ENCODE measurements at regions not wholly inside any gene's neighbourhood (a gene's known extent, or its start where the extent isn't known, plus 50 kb on each side); places are given as distances from the start of the nearest gene placed in this dataset.
"Not testable (repeated sequence)": the region's sequence is repeated elsewhere in the genome, so short reads cannot be mapped to it uniquely, and the experiment has no call there.

GRCh38 chr12:27861428-27862167, 81.6 kb upstream of the MANSC4 start:
- Histone ChIP-seq H4K20me1 (ENCODE audit: insufficient read depth) (no peaks in the 10 kb centered on the region), H3K27ac (ENCODE audit: low read depth in 2 of 2, low read length in 1 of 2) (no peak overlapping the region), H3K4me3 (ENCODE audit: low read depth in 2 of 2, low read length in 1 of 2) (no peak overlapping the region), H2AFZ (ENCODE audit: low read depth) (no peak overlapping the region), H3K9me2 (no peaks in the 10 kb centered on the region), H3K36me3 (replicated peaks in 1 of 2; ENCODE audit: control insufficient read depth in 1 of 2, insufficient read depth in 2 of 2, low read length in 1 of 2) (no peaks in the 10 kb centered on the region), H3K9me3 (no peaks in the 10 kb centered on the region), H3K4me1 (ENCODE audit: control insufficient read depth in 1 of 2, insufficient read depth in 2 of 2, low read depth in 1 of 2, low read length in 1 of 2) (peaks cover 6 to 20% of the 10 kb centered on the region in 2 experiments; a peak in 2 of 4 replicates), H3K27me3 (ENCODE audit: insufficient read depth) (no peaks in the 10 kb centered on the region), H3K4me2 (no peak overlapping the region), H3F3A (replicated peaks; ENCODE audit: insufficient read depth) (peaks cover 11% of the 10 kb centered on the region), H3K9ac (no peak overlapping the region), H3K79me2 (ENCODE audit: insufficient read depth) (no peaks in the 10 kb centered on the region)
- CTCF ChIA-PET = interaction anchor here (1.1 kb wide), 1 partner anchor 40 kb away, joined by 3 read pairs; no protein-coding TSS in a partner anchor
- POLR2A ChIA-PET = no interaction called here
- TF ChIP-seq RFX5 (IDR thresholded peaks at IDR 0.05; ENCODE audit: low read length) (no peak), MAX (IDR thresholded peaks at IDR 0.05; ENCODE audit: low read depth) (no peak), REST (IDR thresholded peaks at IDR 0.05; ENCODE audit: low read depth, low read length) (no peak), EZH2phosphoT487 (IDR thresholded peaks at IDR 0.05; ENCODE audit: borderline replicate concordance, low read depth) (no peak)
- whole genome bisulfite sequencing (ENCODE audit: low lambda C conversion rate) = 82% methylated on average over 8 of the region's 8 CpGs
- no peak for DNase-seq

GRCh38 chr12:27859648-27860047, 79.6 kb upstream of the MANSC4 start:
- Histone ChIP-seq H3K36me3 (replicated peaks in 1 of 2; ENCODE audit: control insufficient read depth in 1 of 2, insufficient read depth in 2 of 2, low read length in 1 of 2) (no peaks in the 10 kb centered on the region), H3K27me3 (ENCODE audit: insufficient read depth) (no peaks in the 10 kb centered on the region), H3K4me3 (ENCODE audit: low read depth in 2 of 2, low read length in 1 of 2) (no peak overlapping the region), H3F3A (replicated peaks; ENCODE audit: insufficient read depth) (peaks cover 3% of the 10 kb centered on the region), H3K9me2 (no peaks in the 10 kb centered on the region), H3K79me2 (ENCODE audit: insufficient read depth) (no peaks in the 10 kb centered on the region), H4K20me1 (ENCODE audit: insufficient read depth) (no peaks in the 10 kb centered on the region), H2AFZ (ENCODE audit: low read depth) (no peak overlapping the region), H3K9me3 (no peaks in the 10 kb centered on the region), H3K9ac (no peak overlapping the region), H3K27ac (ENCODE audit: low read depth in 2 of 2, low read length in 1 of 2) (no peak overlapping the region), H3K4me1 (ENCODE audit: control insufficient read depth in 1 of 2, insufficient read depth in 2 of 2, low read depth in 1 of 2, low read length in 1 of 2) (peaks cover 2 to 6% of the 10 kb centered on the region in 2 experiments; a peak in 1 of 4 replicates), H3K4me2 (no peak overlapping the region)
- ChIA-PET POLR2A (no interaction called here), CTCF (no interaction called here)
- DNase-seq = no peak
- no peak for TF ChIP-seq NFIC (IDR thresholded peaks at IDR 0.05; ENCODE audit: borderline replicate concordance)
- TF ChIP-seq, protein P1, sequence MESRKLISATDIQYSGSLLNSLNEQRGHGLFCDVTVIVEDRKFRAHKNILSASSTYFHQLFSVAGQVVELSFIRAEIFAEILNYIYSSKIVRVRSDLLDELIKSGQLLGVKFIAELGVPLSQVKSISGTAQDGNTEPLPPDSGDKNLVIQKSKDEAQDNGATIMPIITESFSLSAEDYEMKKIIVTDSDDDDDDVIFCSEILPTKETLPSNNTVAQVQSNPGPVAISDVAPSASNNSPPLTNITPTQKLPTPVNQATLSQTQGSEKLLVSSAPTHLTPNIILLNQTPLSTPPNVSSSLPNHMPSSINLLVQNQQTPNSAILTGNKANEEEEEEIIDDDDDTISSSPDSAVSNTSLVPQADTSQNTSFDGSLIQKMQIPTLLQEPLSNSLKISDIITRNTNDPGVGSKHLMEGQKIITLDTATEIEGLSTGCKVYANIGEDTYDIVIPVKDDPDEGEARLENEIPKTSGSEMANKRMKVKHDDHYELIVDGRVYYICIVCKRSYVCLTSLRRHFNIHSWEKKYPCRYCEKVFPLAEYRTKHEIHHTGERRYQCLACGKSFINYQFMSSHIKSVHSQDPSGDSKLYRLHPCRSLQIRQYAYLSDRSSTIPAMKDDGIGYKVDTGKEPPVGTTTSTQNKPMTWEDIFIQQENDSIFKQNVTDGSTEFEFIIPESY (IDR thresholded peaks at IDR 0.05; ENCODE audit: borderline replicate concordance, low read depth) = no peak
- WGBS (ENCODE audit: low lambda C conversion rate) = 77% methylated on average over 3 of the region's 4 CpGs

GRCh38 chr12:27857006-27857405, 77.0 kb upstream of the MANSC4 start:
- H2AFZ ChIP-seq (ENCODE audit: low read depth); POLR2A ChIA-PET; H3K27ac ChIP-seq (ENCODE audit: low read depth in 2 of 2, low read length in 1 of 2); H3K27me3 ChIP-seq (ENCODE audit: insufficient read depth); H3K9me3 ChIP-seq; DNase-seq; H3K36me3 ChIP-seq (replicated peaks in 1 of 2; ENCODE audit: control insufficient read depth in 1 of 2, insufficient read depth in 2 of 2, low read length in 1 of 2); H3K9ac ChIP-seq; H3K9me2 ChIP-seq; H3K4me3 ChIP-seq (ENCODE audit: low read depth in 2 of 2, low read length in 1 of 2); CTCF ChIA-PET; H3F3A ChIP-seq (replicated peaks; ENCODE audit: insufficient read depth); H3K4me2 ChIP-seq; H3K79me2 ChIP-seq (ENCODE audit: insufficient read depth); H4K20me1 ChIP-seq (ENCODE audit: insufficient read depth); H3K4me1 ChIP-seq (ENCODE audit: control insufficient read depth in 1 of 2, insufficient read depth in 2 of 2, low read depth in 1 of 2, low read length in 1 of 2): not testable (repeated sequence)

All from SK-N-SH (cell line).